IMR-90 (cell line): ENCODE measurements at regions not wholly inside any gene's neighbourhood (a gene's known extent, or its start where the extent isn't known, plus 50 kb on each side); places are given as distances from the start of the nearest gene placed in this dataset.

ENCODE experiments used
- ATAC-seq: fragments of 200-7000 bp; cut with Tn5 transposase; 2 replicates; pipeline ENCODE4 v1.9.1; 2020; ENCODE audit warnings: low read depth, mild to moderate bottlenecking, moderate library complexity
- BruUV-seq: library from RNA; stranded (reverse); fragments of 400-500 nt; replicated peaks from 2 replicates; lab custom pipeline; 2021; lab: Mats Ljungman, UMichigan
- CTCF ChIA-PET: fragments of 300-600 bp; formaldehyde crosslinking; extraction: SDS; loops from one replicate; lab custom pipeline; 2021; ENCODE audit warnings: antibody characterized with exemption; lab: Yijun Ruan, JAX
- POLR2A ChIA-PET: fragments of 300-600 bp; sonication (Branson Sonifier 250); formaldehyde crosslinking; loops from one replicate; lab custom pipeline; 2022; ENCODE audit warnings: antibody characterized with exemption; ENCODE audit not compliant: unreplicated experiment; lab: Charles Lee
- DNase-seq: peaks from one replicate; pipeline ENCODE4 v3.0.0; 2013
- H2AFZ ChIP-seq: replicated peaks from 2 replicates; pipeline ENCODE3; 2013; ENCODE audit warnings: low read length, mild to moderate bottlenecking; ENCODE audit not compliant: poor library complexity
- H2AK5ac ChIP-seq: 2 replicates; pipeline ENCODE4 v1.6.1; 2013; ENCODE audit warnings: low read depth, low read length, inconsistent platforms
- H2AK9ac ChIP-seq: replicated peaks from 2 replicates; pipeline ENCODE3; 2013; ENCODE audit warnings: mild to moderate bottlenecking, low read depth, low read length, moderate library complexity; ENCODE audit not compliant: poor library complexity
- H2BK120ac ChIP-seq: 2 replicates; pipeline ENCODE4 v1.6.1; 2013; ENCODE audit warnings: low read depth, low read length, inconsistent platforms
- H2BK15ac ChIP-seq: 3 replicates; pipeline ENCODE4 v1.6.1; 2013; ENCODE audit warnings: low read depth, low read length, inconsistent platforms
- H2BK20ac ChIP-seq: 2 replicates; pipeline ENCODE4 v1.6.1; 2013; ENCODE audit warnings: low read depth, mild to moderate bottlenecking, inconsistent platforms, low read length, moderate library complexity
- H2BK5ac ChIP-seq: 2 replicates; pipeline ENCODE4 v1.6.1; 2013; ENCODE audit warnings: mild to moderate bottlenecking, low read depth, low read length, inconsistent platforms; ENCODE audit not compliant: poor library complexity, severe bottlenecking
- H3K14ac ChIP-seq: replicated peaks from 2 replicates; pipeline ENCODE4 v1.6.1; 2013; ENCODE audit warnings: low read depth, low read length, inconsistent platforms
- H3K18ac ChIP-seq: 2 replicates; pipeline ENCODE4 v1.6.1; 2013; ENCODE audit warnings: low read depth, low read length, control low read depth
- H3K23ac ChIP-seq: 2 replicates; pipeline ENCODE4 v1.6.1; 2013; ENCODE audit warnings: low read depth, low read length, inconsistent platforms
- H3K27ac ChIP-seq: 2 replicates; pipeline ENCODE4 v1.5.1; 2013; ENCODE audit warnings: mild to moderate bottlenecking, control low read depth, low read length; ENCODE audit not compliant: insufficient read depth
- H3K27me3 ChIP-seq: 2 replicates; pipeline ENCODE4 v1.6.1; 2013; ENCODE audit warnings: low read length; ENCODE audit not compliant: control insufficient read depth, insufficient read depth
- H3K36me3 ChIP-seq: 2 replicates; pipeline ENCODE4 v1.6.1; 2013; ENCODE audit warnings: low read length, mixed read lengths; ENCODE audit not compliant: control insufficient read depth, insufficient read depth
- H3K4ac ChIP-seq: 2 replicates; pipeline ENCODE4 v1.6.1; 2013; ENCODE audit warnings: low read depth, low read length, inconsistent platforms
- H3K4me1 ChIP-seq: 2 replicates; pipeline ENCODE4 v1.6.1; 2013; ENCODE audit warnings: low read length, mixed read lengths; ENCODE audit not compliant: control insufficient read depth, insufficient read depth
- H3K4me2 ChIP-seq: 2 replicates; pipeline ENCODE4 v1.6.1; 2013; ENCODE audit warnings: low read depth, mild to moderate bottlenecking, control low read depth, low read length, moderate library complexity
- H3K4me3 ChIP-seq: 2 replicates; pipeline ENCODE4 v1.5.1; 2013; ENCODE audit warnings: low read depth, mild to moderate bottlenecking, control low read depth, low read length, moderate library complexity; ENCODE audit not compliant: insufficient read depth
- H3K56ac ChIP-seq: 2 replicates; pipeline ENCODE4 v1.6.1; 2013; ENCODE audit warnings: low read length, inconsistent platforms; ENCODE audit not compliant: insufficient read depth; ENCODE audit errors: extremely low read depth
- H3K79me1 ChIP-seq, 2 experiments: 2 replicates each; pipeline ENCODE4 v1.6.1; 2013; ENCODE audit warnings: low read length in 2 of 2, inconsistent platforms in 1 of 2, low read depth in 1 of 2
- H3K9ac ChIP-seq: 2 replicates; pipeline ENCODE4 v1.6.1; 2013; ENCODE audit warnings: low read depth, low read length, control low read depth
- H3K9me1 ChIP-seq: 2 replicates; pipeline ENCODE4 v1.6.1; 2013; ENCODE audit warnings: low read length, inconsistent platforms; ENCODE audit not compliant: insufficient read depth
- H3K9me3 ChIP-seq: 2 replicates; pipeline ENCODE4 v1.6.1; 2013; ENCODE audit warnings: low read length; ENCODE audit not compliant: control insufficient read depth, insufficient read depth
- H4K20me1 ChIP-seq: 2 replicates; pipeline ENCODE4 v1.6.1; 2013; ENCODE audit warnings: low read length, inconsistent platforms; ENCODE audit not compliant: insufficient read depth
- H4K5ac ChIP-seq: 2 replicates; pipeline ENCODE4 v1.6.1; 2013; ENCODE audit warnings: mild to moderate bottlenecking, low read depth, low read length, control low read depth
- H4K8ac ChIP-seq, 2 experiments: 2 replicates each; pipeline ENCODE4 v1.6.1; 2013; ENCODE audit warnings: low read depth in 2 of 2, low read length in 2 of 2, control low read depth in 1 of 2, inconsistent platforms in 1 of 2
- H4K91ac ChIP-seq: 2 replicates; pipeline ENCODE4 v1.6.1; 2013; ENCODE audit warnings: low read depth, low read length, inconsistent platforms; ENCODE audit not compliant: insufficient read depth
- RCOR1 ChIP-seq: IDR thresholded peaks from 2 replicates; pipeline ENCODE4 v1.6.1; 2012; ENCODE audit warnings: mild to moderate bottlenecking, low read length, improper control_type of control experiment; ENCODE audit not compliant: insufficient replicate concordance
- WGBS, 2 experiments: methylation state at CpG; one replicate each; pipeline versions ENCODE4 v1.1.5 to v1.1.7; 2013; ENCODE audit warnings: missing lambda C conversion rate in 2 of 2; ENCODE audit not compliant: insufficient read length in 1 of 2; ENCODE audit errors: extremely low coverage in 2 of 2; 5-methylcytosine and 5-hydroxymethylcytosine counted together
- dilution Hi-C: fragments of 300-500 bp; cut with HindIII; formaldehyde crosslinking; loops from one replicate; pipeline ENCODE4 v1.14.3; 2018; ENCODE audit warnings: low sequenced_read_pairs; ENCODE audit not compliant: unreplicated experiment
- in situ Hi-C: fragments of 300-500 bp; cut with MboI; formaldehyde crosslinking; loops from 3 replicates; pipeline ENCODE4 v1.14.3; 2019; ENCODE audit warnings: low sequenced_read_pairs, inconsistent platforms, mixed read lengths
- intact Hi-C: fragments of 100-400 bp; cut with micrococcal nuclease; formaldehyde crosslinking; loops from 2 replicates; pipeline ENCODE4 v1.10.0; 2022

GRCh38 chr21:22231013-22231412 is 1232.8 kb downstream of the NCAM2 start:
- POLR2A ChIA-PET: no interaction called here
- dilution Hi-C loops: no loop called here
- in situ Hi-C loops: no loop called here

More at GRCh38 chr21:22231013-22231412, 1232.8 kb downstream of the NCAM2 start:
- H2AK9ac ChIP-seq: no peak overlapping the region
- no CpG with 5 or more reads among the region's 2 CpGs for WGBS, 2 experiments
- no peak overlapping the region for H4K5ac ChIP-seq
- no peak overlapping the region for H3K56ac ChIP-seq
- no peak overlapping the region for H4K8ac ChIP-seq
- H2BK5ac ChIP-seq: no peak overlapping the region
- H3K27ac ChIP-seq: no peak overlapping the region
- H3K79me1 ChIP-seq: no peaks in the 10 kb centered on the region
- H2BK15ac ChIP-seq: no peak overlapping the region
- no peak overlapping the region for H3K14ac ChIP-seq
- H3K9me3 ChIP-seq: peaks cover 7% of the 10 kb centered on the region
- H3K23ac ChIP-seq: no peak overlapping the region
- intact Hi-C loops: no loop called here
- no peak overlapping the region for H3K4ac ChIP-seq
- CTCF ChIA-PET: no interaction called here
- H3K4me1 ChIP-seq: no peaks in the 10 kb centered on the region
- DNase-seq (no peak), ATAC-seq (no peak)
- H3K18ac ChIP-seq: no peak overlapping the region
- no peak overlapping the region for H2BK120ac ChIP-seq
- no peak overlapping the region for H4K91ac ChIP-seq
- TF ChIP-seq RCOR1: no peak
- H3K36me3 ChIP-seq: no peaks in the 10 kb centered on the region
- no peak overlapping the region for H3K4me3 ChIP-seq
- H3K4me2 ChIP-seq: no peak overlapping the region
- no peaks in the 10 kb centered on the region for H3K9me1 ChIP-seq
- H3K9ac ChIP-seq: no peak overlapping the region
- no TSS peak for BruUV-seq
- no peaks in the 10 kb centered on the region for H4K20me1 ChIP-seq
- H2BK20ac ChIP-seq: no peak overlapping the region
- no peak overlapping the region for H2AK5ac ChIP-seq
- no peak overlapping the region for H2AFZ ChIP-seq
- no peaks in the 10 kb centered on the region for H3K27me3 ChIP-seq
